PC-3 (cell line): ENCODE measurements at regions not wholly inside any gene's neighbourhood (a gene's known extent, or its start where the extent isn't known, plus 50 kb on each side); places are given as distances from the start of the nearest gene placed in this dataset.
A peak's percentile ranks its signal among the peaks of the same experiment; 100 is the strongest.
"Not testable (repeated sequence)": the region's sequence is repeated elsewhere in the genome, so short reads cannot be mapped to it uniquely, and the experiment has no call there.

Experiments used
- ATAC-seq: fragments of 200-7000 bp; cut with Tn5 transposase; 2 replicates; pipeline ENCODE4 v1.9.1; 2020; ENCODE audit warnings: mild to moderate bottlenecking, moderate library complexity
- BruUV-seq: library from RNA; stranded (reverse); fragments of 400-500 nt; replicated peaks from 2 replicates; lab custom pipeline; 2021; lab: Mats Ljungman, UMichigan
- CTCF ChIA-PET: fragments of 300-600 bp; sonication (Branson Sonifier 250); formaldehyde crosslinking; loops from one replicate; lab custom pipeline; 2022; ENCODE audit warnings: antibody characterized with exemption; lab: Charles Lee
- POLR2A ChIA-PET: fragments of 300-600 bp; sonication (Branson Sonifier 250); formaldehyde crosslinking; loops from one replicate; lab custom pipeline; 2022; ENCODE audit warnings: antibody characterized with exemption; ENCODE audit not compliant: unreplicated experiment; lab: Charles Lee
- DNase-seq: peaks from one replicate; pipeline ENCODE4 v3.0.0-alpha.2; 2015
- H2AFZ ChIP-seq: fragments of 300-600 bp; sonication (generic); 2 replicates; pipeline ENCODE4 v1.6.0; 2016; ENCODE audit warnings: antibody characterized with exemption, low read length
- H3F3A ChIP-seq: fragments of 300-600 bp; sonication (generic); one replicate; pipeline ENCODE4 v1.6.0; 2017; ENCODE audit warnings: antibody characterized with exemption, low read length, control low read depth, mild to moderate bottlenecking; ENCODE audit not compliant: unreplicated experiment
- H3K27ac ChIP-seq: fragments of 300-600 bp; sonication (generic); 2 replicates; pipeline ENCODE4 v1.5.1; 2016; ENCODE audit warnings: mild to moderate bottlenecking, low read length
- H3K27me3 ChIP-seq: fragments of 300-600 bp; sonication (generic); 2 replicates; pipeline ENCODE4 v1.6.1; 2016; ENCODE audit warnings: low read length, mixed read lengths
- H3K36me3 ChIP-seq: fragments of 300-600 bp; sonication (generic); 2 replicates; pipeline ENCODE4 v1.6.1; 2016; ENCODE audit warnings: low read depth, mixed run types, low read length, mixed read lengths
- H3K4me1 ChIP-seq: fragments of 300-600 bp; sonication (generic); 2 replicates; pipeline ENCODE4 v1.5.1; 2016; ENCODE audit warnings: low read length; ENCODE audit not compliant: insufficient read depth
- H3K4me2 ChIP-seq: fragments of 300-600 bp; sonication (generic); 2 replicates; pipeline ENCODE4 v1.6.0; 2016; ENCODE audit warnings: low read length
- H3K4me3 ChIP-seq: fragments of 300-600 bp; sonication (generic); 2 replicates; pipeline ENCODE4 v1.5.1; 2016; ENCODE audit warnings: mild to moderate bottlenecking, low read length, mixed read lengths
- H3K79me2 ChIP-seq: fragments of 300-600 bp; sonication (generic); 2 replicates; pipeline ENCODE4 v1.6.1; 2017; ENCODE audit warnings: low read length, mixed read lengths
- H3K9ac ChIP-seq: fragments of 300-600 bp; sonication (generic); 2 replicates; pipeline ENCODE4 v1.6.0; 2016; ENCODE audit warnings: mild to moderate bottlenecking, low read length
- H3K9me2 ChIP-seq: fragments of 300-600 bp; sonication (generic); replicated peaks from 2 replicates; pipeline ENCODE4 v1.6.1; 2016; ENCODE audit warnings: mixed run types, low read length, mixed read lengths
- H3K9me3 ChIP-seq: fragments of 300-600 bp; sonication (generic); 2 replicates; pipeline ENCODE4 v1.6.1; 2016; ENCODE audit warnings: low read length, mixed read lengths
- H4K20me1 ChIP-seq: fragments of 300-600 bp; sonication (generic); 2 replicates; pipeline ENCODE4 v1.6.1; 2016; ENCODE audit warnings: low read length, mixed read lengths
- CTCF ChIP-seq: fragments of 300-600 bp; sonication (generic); conservative IDR thresholded peaks from 2 replicates; pipeline ENCODE4 v1.5.1; 2017; ENCODE audit warnings: antibody characterized with exemption, low read depth, mild to moderate bottlenecking, low read length
- EZH2 ChIP-seq: fragments of 300-600 bp; sonication (generic); IDR thresholded peaks from one replicate; pipeline ENCODE4 v1.6.1; 2017; ENCODE audit warnings: antibody characterized with exemption, mild to moderate bottlenecking, low read length; ENCODE audit not compliant: unreplicated experiment
- EZH2phosphoT487 ChIP-seq: fragments of 300-600 bp; sonication (generic); IDR thresholded peaks from 2 replicates; pipeline ENCODE4 v1.6.1; 2018; ENCODE audit warnings: mild to moderate bottlenecking, antibody characterized with exemption, low read length, borderline replicate concordance
- intact Hi-C: fragments of 100-400 bp; cut with micrococcal nuclease; formaldehyde crosslinking; loops from 2 replicates; pipeline ENCODE4 v1.9.0; 2023

- Histone ChIP-seq H3K4me3 (no peak overlapping the region), H3K36me3 (no peaks in the 10 kb centered on the region), H3K27ac (no peak overlapping the region), H3K27me3 (no peaks in the 10 kb centered on the region), H3K79me2 (no peaks in the 10 kb centered on the region), H3K4me2 (no peak overlapping the region), H3K9me2 (no peaks in the 10 kb centered on the region), H3K9ac (no peak overlapping the region), H2AFZ (no peak overlapping the region), H3K4me1 (no peaks in the 10 kb centered on the region), H3K9me3 (no peaks in the 10 kb centered on the region), H4K20me1 (no peaks in the 10 kb centered on the region), H3F3A (no peaks in the 10 kb centered on the region)
- intact Hi-C loops = no loop called here
- no peak for TF ChIP-seq EZH2
- TF ChIP-seq EZH2phosphoT487 = no peak
- no peak for TF ChIP-seq CTCF
- DNase-seq (no peak), ATAC-seq (no peak)
- ChIA-PET POLR2A (no interaction called here), CTCF (no interaction called here)
- no TSS peak for BruUV-seq
Observed at GRCh38 chr21:18741954-18742353, 338.4 kb upstream of the TMPRSS15 start.

GRCh38 chr21:18743531-18743930 is 339.9 kb upstream of the TMPRSS15 start:
- Histone ChIP-seq H3K27ac (no peak overlapping the region), H3K4me1 (no peaks in the 10 kb centered on the region), H3K36me3 (no peaks in the 10 kb centered on the region), H3K9me2 (no peaks in the 10 kb centered on the region), H3K4me3 (no peak overlapping the region), H2AFZ (no peak overlapping the region), H3F3A (no peaks in the 10 kb centered on the region), H3K79me2 (no peaks in the 10 kb centered on the region), H4K20me1 (no peaks in the 10 kb centered on the region), H3K9ac (no peak overlapping the region), H3K9me3 (no peaks in the 10 kb centered on the region), H3K27me3 (no peaks in the 10 kb centered on the region), H3K4me2 (no peak overlapping the region)
- TF ChIP-seq EZH2 (no peak), EZH2phosphoT487 (no peak), CTCF (no peak)
- POLR2A ChIA-PET = no interaction called here
- CTCF ChIA-PET = no interaction called here
- intact Hi-C loops = no loop called here
- no peak for ATAC-seq
- BruUV-seq = no TSS peak
- no peak for DNase-seq

- Histone ChIP-seq H3K36me3 (no peaks in the 10 kb centered on the region), H3K27me3 (no peaks in the 10 kb centered on the region), H2AFZ (peak overlapping the region; percentile 16; the same call in 1 of the 2 replicates), H3K9me3 (no peaks in the 10 kb centered on the region), H3K4me2 (no peak overlapping the region), H3K27ac (no peak overlapping the region), H3K4me1 (no peaks in the 10 kb centered on the region), H4K20me1 (no peaks in the 10 kb centered on the region), H3F3A (no peaks in the 10 kb centered on the region), H3K9me2 (no peaks in the 10 kb centered on the region), H3K79me2 (no peaks in the 10 kb centered on the region), H3K4me3 (no peak overlapping the region), H3K9ac (no peak overlapping the region)
- DNase-seq (no peak), ATAC-seq (no peak)
- intact Hi-C loops = no loop called here
- BruUV-seq = no TSS peak
- no peak for TF ChIP-seq CTCF
- TF ChIP-seq EZH2phosphoT487 = no peak
- no peak for TF ChIP-seq EZH2
- ChIA-PET POLR2A (no interaction called here), CTCF (no interaction called here)
Observed at GRCh38 chr21:18744840-18745239, 341.3 kb upstream of the TMPRSS15 start.

GRCh38 chr21:18752894-18753293 is 349.3 kb upstream of the TMPRSS15 start:
- CTCF ChIA-PET, H3K36me3 ChIP-seq, DNase-seq, ATAC-seq, BruUV-seq, intact Hi-C loops, POLR2A ChIA-PET, H3K4me3 ChIP-seq, H2AFZ ChIP-seq, H3K79me2 ChIP-seq, H3K9ac ChIP-seq, H4K20me1 ChIP-seq, H3K9me2 ChIP-seq, H3K27ac ChIP-seq, H3F3A ChIP-seq, H3K27me3 ChIP-seq, H3K4me2 ChIP-seq, H3K9me3 ChIP-seq: not testable (repeated sequence)
- peaks cover 15% of the 10 kb centered on the region for H3K4me1 ChIP-seq
